RWPE2 (cell line): ENCODE measurements at regions not wholly inside any gene's neighbourhood (a gene's known extent, or its start where the extent isn't known, plus 50 kb on each side); places are given as distances from the start of the nearest gene placed in this dataset.

Experiments used
- ATAC-seq: fragments of 200-7000 bp; cut with Tn5 transposase; 3 replicates; pipeline ENCODE4 v1.9.1; 2021; ENCODE audit warnings: low read depth
- DNase-seq: peaks from one replicate; pipeline ENCODE4 v3.0.0-alpha.2; 2020; ENCODE audit warnings: low spot score
- H3K27ac ChIP-seq: fragments of 450-650 bp; 2 replicates; pipeline ENCODE4 v1.5.1; 2017; ENCODE audit warnings: mild to moderate bottlenecking; ENCODE audit not compliant: poor library complexity, severe bottlenecking
- H3K27me3 ChIP-seq: fragments of 250-450 bp; sonication (Bioruptor Pico); 2 replicates; pipeline ENCODE4 v1.5.1; 2021; ENCODE audit warnings: mild to moderate bottlenecking, moderate library complexity; ENCODE audit not compliant: insufficient read depth, poor library complexity, severe bottlenecking
- H3K36me3 ChIP-seq: fragments of 250-450 bp; sonication (Bioruptor Pico); 2 replicates; pipeline ENCODE4 v1.5.1; 2020; ENCODE audit warnings: low read depth, mild to moderate bottlenecking, moderate library complexity
- H3K4me1 ChIP-seq: fragments of 250-450 bp; sonication (Bioruptor Pico); 2 replicates; pipeline ENCODE4 v1.5.1; 2021; ENCODE audit warnings: mild to moderate bottlenecking, moderate library complexity; ENCODE audit not compliant: insufficient read depth, poor library complexity, severe bottlenecking
- H3K4me3 ChIP-seq: fragments of 250-450 bp; sonication (Bioruptor Pico); 2 replicates; pipeline ENCODE4 v1.5.1; 2021; ENCODE audit warnings: mild to moderate bottlenecking, moderate library complexity; ENCODE audit not compliant: severe bottlenecking
- H3K9me3 ChIP-seq: fragments of 250-450 bp; sonication (Bioruptor Pico); 2 replicates; pipeline ENCODE4 v1.5.1; 2021; ENCODE audit warnings: mild to moderate bottlenecking, moderate library complexity; ENCODE audit not compliant: severe bottlenecking
- CTCF ChIP-seq: fragments of 450-650 bp; IDR thresholded peaks from one replicate; pipeline ENCODE4 v1.5.1; 2017; ENCODE audit warnings: mild to moderate bottlenecking, moderate library complexity; ENCODE audit not compliant: poor library complexity, severe bottlenecking

DNA sequence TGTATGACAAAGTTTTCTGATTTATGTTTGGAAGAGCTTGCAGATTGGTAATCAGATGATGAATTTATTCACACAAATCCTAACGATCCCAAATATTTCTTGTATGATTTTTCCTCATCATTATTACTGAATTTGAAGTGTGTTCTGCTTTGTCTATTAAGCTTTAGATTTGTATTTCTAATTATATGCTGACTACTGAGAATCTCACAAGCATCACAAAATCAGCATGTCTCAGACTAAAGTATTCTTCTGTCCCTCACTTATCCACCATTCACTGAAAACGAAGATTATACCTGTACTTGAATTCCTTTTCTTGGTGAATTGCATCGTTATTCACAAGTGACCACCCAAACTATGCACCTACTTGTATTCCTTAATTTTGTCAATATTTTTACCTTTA, 796.3 kb upstream of the MAP3K7 start:
- DNase-seq, result no peak
- H3K4me1 ChIP-seq, result no peaks in the 10 kb centered on the region
- ATAC-seq, result no peak
- no peak for TF ChIP-seq CTCF
- H3K9me3 ChIP-seq, result no peaks in the 10 kb centered on the region
- H3K27ac ChIP-seq, result no peak overlapping the region
- no peaks in the 10 kb centered on the region for H3K36me3 ChIP-seq
- H3K27me3 ChIP-seq, result no peaks in the 10 kb centered on the region
- no peak overlapping the region for H3K4me3 ChIP-seq

DNA sequence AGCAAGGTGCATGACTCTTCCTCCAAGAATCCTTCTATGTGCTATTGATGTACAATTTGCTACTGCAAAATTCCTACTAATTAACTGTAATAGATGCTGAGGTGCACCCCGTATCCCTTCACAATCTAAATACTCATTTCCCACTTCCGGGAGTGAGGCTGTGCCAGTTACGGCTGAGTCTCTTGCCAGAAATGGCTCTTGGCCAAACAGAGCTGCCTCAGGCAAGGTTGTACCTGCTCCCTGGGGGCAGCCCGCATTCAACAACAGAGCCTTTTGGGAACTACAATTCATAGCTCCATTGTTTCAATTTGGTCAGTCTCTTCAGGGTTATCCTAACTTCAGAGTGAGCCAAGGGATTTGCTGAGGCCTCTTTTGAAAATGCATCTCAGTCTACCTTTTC, 789.8 kb upstream of the MAP3K7 start:
- H3K9me3 ChIP-seq, result no peaks in the 10 kb centered on the region
- ATAC-seq, result no peak
- no peaks in the 10 kb centered on the region for H3K36me3 ChIP-seq
- DNase-seq, result no peak
- H3K27ac ChIP-seq, result no peak overlapping the region
- no peaks in the 10 kb centered on the region for H3K27me3 ChIP-seq
- H3K4me3 ChIP-seq, result no peak overlapping the region
- no peaks in the 10 kb centered on the region for H3K4me1 ChIP-seq
- no peak for TF ChIP-seq CTCF

GRCh38 chr6:91366781-91367180, 779.9 kb upstream of the MAP3K7 start:
- no peak for ATAC-seq
- no peaks in the 10 kb centered on the region for H3K36me3 ChIP-seq
- H3K4me3 ChIP-seq, result no peak overlapping the region
- no peaks in the 10 kb centered on the region for H3K9me3 ChIP-seq
- no peak for TF ChIP-seq CTCF
- no peak overlapping the region for H3K27ac ChIP-seq
- no peaks in the 10 kb centered on the region for H3K4me1 ChIP-seq
- no peak for DNase-seq
- H3K27me3 ChIP-seq, result no peaks in the 10 kb centered on the region

DNA sequence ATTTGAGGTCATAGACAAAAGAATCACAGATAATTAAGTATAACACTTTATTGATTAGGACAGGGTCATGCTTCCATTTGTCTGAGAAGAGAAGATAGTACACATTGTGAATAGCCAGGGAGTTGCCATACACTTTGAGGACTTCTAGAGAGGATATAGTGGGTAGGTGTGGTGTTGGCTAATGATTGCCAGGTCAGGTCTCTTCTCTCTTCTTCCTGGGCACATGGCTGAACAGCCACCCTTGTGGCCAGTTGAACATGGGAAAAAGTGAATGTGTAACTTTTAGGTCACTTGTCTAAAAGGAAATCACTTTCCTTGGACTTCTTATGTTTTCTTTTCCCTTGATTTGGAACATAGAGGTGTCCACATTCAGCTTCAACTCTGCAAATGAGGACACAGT, 772.1 kb upstream of the MAP3K7 start:
- ATAC-seq (no peak), DNase-seq (no peak)
- Histone ChIP-seq H3K27me3 (no peaks in the 10 kb centered on the region), H3K4me3 (no peak overlapping the region), H3K36me3 (no peaks in the 10 kb centered on the region), H3K9me3 (no peaks in the 10 kb centered on the region), H3K4me1 (no peaks in the 10 kb centered on the region), H3K27ac (no peak overlapping the region)
- TF ChIP-seq CTCF, result no peak

- Histone ChIP-seq H3K4me3 (no peak overlapping the region), H3K4me1 (no peaks in the 10 kb centered on the region), H3K27ac (no peak overlapping the region), H3K27me3 (no peaks in the 10 kb centered on the region), H3K36me3 (no peaks in the 10 kb centered on the region), H3K9me3 (no peaks in the 10 kb centered on the region)
- ATAC-seq (no peak), DNase-seq (no peak)
- no peak for TF ChIP-seq CTCF
These were observed 766.0 kb upstream of the MAP3K7 start for GRCh38 chr6:91352878-91353277.
